MM.1S (cell line): ENCODE measurements at regions not wholly inside any gene's neighbourhood (a gene's known extent, or its start where the extent isn't known, plus 50 kb on each side); places are given as distances from the start of the nearest gene placed in this dataset.

Source experiments
- EZH2 ChIP-seq: fragments of 300-600 bp; sonication (generic); optimal IDR thresholded peaks from 2 replicates; pipeline ENCODE3; 2017; ENCODE audit warnings: low read depth, mild to moderate bottlenecking, antibody characterized with exemption, low read length, mixed read lengths
- TF ChIP-seq, protein P1 (sequence below): fragments of 300-600 bp; sonication (generic); IDR thresholded peaks from 2 replicates; pipeline ENCODE4 v1.5.1; 2016; ENCODE audit warnings: antibody characterized with exemption, low read length, mixed read lengths

DNA sequence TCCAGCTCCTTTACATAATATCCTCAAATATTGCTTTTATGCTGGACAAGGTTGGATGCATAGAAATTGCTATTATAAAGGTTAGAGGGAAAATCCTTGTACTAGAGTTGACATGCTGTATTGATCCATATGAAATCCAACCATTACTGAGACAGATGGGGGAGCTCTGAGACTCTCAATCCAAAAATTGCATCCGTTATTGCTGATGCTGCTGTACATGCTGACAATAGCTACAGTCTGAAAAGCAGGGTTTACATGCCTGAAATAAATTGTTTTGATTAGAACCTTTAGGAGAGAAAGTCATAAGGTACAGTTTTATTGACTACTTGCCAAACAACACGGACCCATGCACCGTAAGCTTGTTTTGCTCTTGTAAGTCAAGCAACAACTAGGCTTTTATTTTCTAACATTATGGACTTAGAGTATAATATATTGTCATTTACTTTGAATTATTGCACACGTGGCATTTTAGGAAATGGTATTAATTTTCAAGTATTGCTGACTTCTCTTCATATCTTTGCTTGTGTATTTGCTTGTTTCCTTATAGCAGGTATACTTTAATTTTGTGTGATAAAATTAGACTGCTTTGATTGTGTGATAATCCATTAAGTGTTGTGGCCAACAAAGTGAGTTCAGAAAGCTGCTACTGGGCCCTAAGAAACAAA is 1365.2 kb downstream of the STIM2 start:
- TF ChIP-seq, protein P1, sequence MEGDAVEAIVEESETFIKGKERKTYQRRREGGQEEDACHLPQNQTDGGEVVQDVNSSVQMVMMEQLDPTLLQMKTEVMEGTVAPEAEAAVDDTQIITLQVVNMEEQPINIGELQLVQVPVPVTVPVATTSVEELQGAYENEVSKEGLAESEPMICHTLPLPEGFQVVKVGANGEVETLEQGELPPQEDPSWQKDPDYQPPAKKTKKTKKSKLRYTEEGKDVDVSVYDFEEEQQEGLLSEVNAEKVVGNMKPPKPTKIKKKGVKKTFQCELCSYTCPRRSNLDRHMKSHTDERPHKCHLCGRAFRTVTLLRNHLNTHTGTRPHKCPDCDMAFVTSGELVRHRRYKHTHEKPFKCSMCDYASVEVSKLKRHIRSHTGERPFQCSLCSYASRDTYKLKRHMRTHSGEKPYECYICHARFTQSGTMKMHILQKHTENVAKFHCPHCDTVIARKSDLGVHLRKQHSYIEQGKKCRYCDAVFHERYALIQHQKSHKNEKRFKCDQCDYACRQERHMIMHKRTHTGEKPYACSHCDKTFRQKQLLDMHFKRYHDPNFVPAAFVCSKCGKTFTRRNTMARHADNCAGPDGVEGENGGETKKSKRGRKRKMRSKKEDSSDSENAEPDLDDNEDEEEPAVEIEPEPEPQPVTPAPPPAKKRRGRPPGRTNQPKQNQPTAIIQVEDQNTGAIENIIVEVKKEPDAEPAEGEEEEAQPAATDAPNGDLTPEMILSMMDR: no peak
- no peak for TF ChIP-seq EZH2
